Esophagus muscularis mucosa (tissue), 3 donors: ENCODE measurements at regions not wholly inside any gene's neighbourhood (a gene's known extent, or its start where the extent isn't known, plus 50 kb on each side); places are given as distances from the start of the nearest gene placed in this dataset.

Source experiments
- CTCF ChIP-seq, 3 experiments: fragments of 200-600 bp in 2 of 3; fragments of 450-650 bp in 1 of 3; sonication (generic) in 2 of 3; IDR thresholded peaks; one replicate each; pipeline ENCODE4 v1.5.1; 2017 to 2019; ENCODE audit warnings: antibody characterized with exemption in 3 of 3, mild to moderate bottlenecking in 2 of 3, moderate library complexity in 1 of 3
- POLR2A ChIP-seq: fragments of 450-650 bp; IDR thresholded peaks from one replicate; pipeline ENCODE4 v1.6.1; 2017; ENCODE audit warnings: antibody characterized with exemption, moderate library complexity, mild to moderate bottlenecking, low read depth

- TF ChIP-seq CTCF (IDR thresholded peaks at IDR 0.05), result no peak
- no peak for TF ChIP-seq POLR2A
These were observed 71.7 kb upstream of the VSTM2B start for GRCh38 chr19:29454109-29454508.
